ENCODE measurements at regions not wholly inside any gene's neighbourhood (a gene's known extent, or its start where the extent isn't known, plus 50 kb on each side); places are given as distances from the start of the nearest gene placed in this dataset.

GRCh38 chr4:75169427-75169826 is 236.5 kb downstream of the PARM1 start:
- TF ChIP-seq CTCF (conservative IDR thresholded peaks at IDR 0.05; ENCODE audit: low read length) = no peak
- no peak for TF ChIP-seq EZH2phosphoT487 (IDR thresholded peaks at IDR 0.05; ENCODE audit: borderline replicate concordance)
